Gastroesophageal sphincter (tissue), 4 donors: ENCODE measurements at regions not wholly inside any gene's neighbourhood (a gene's known extent, or its start where the extent isn't known, plus 50 kb on each side); places are given as distances from the start of the nearest gene placed in this dataset.

Experiments used
- ATAC-seq: fragments of 150-250 bp; one replicate; pipeline ENCODE4 v1.9.1; 2016; ENCODE audit warnings: mild to moderate bottlenecking, moderate library complexity
- H3K27ac ChIP-seq, 4 donors: fragments of 200-600 bp; sonication (generic) in 3 of 4; 1 replicate in 3 of 4; 2 replicates in 1 of 4; pipeline ENCODE4 v1.5.1; 2016 to 2019
- H3K27me3 ChIP-seq: fragments of 200-600 bp; sonication (generic); one replicate; pipeline ENCODE4 v1.5.1; 2019
- H3K36me3 ChIP-seq, 2 donors: fragments of 200-600 bp; sonication (generic); one replicate each; pipeline ENCODE4 v1.5.1; 2019; ENCODE audit warnings: control low read depth in 1 of 2
- H3K4me1 ChIP-seq, 3 donors: fragments of 200-600 bp; sonication (generic); 1 replicate in 2 of 3; 2 replicates in 1 of 3; pipeline ENCODE4 v1.5.1; 2016 to 2019; ENCODE audit warnings: control low read depth in 2 of 3
- H3K4me3 ChIP-seq, 2 donors: fragments of 200-600 bp; sonication (generic); one replicate each; pipeline ENCODE4 v1.5.1; 2019; ENCODE audit warnings: mild to moderate bottlenecking in 1 of 2, moderate library complexity in 1 of 2
- H3K9me3 ChIP-seq, 3 donors: fragments of 200-600 bp; sonication (generic); one replicate each; pipeline ENCODE4 v1.5.1; 2017 to 2019; ENCODE audit warnings: control low read depth in 2 of 3
- EP300 ChIP-seq: sonication (generic); formaldehyde crosslinking; IDR thresholded peaks from one replicate; pipeline ENCODE4 v1.6.1; 2017; ENCODE audit warnings: antibody characterized with exemption, mild to moderate bottlenecking
- POLR2A ChIP-seq, 2 donors: fragments of 450-650 bp; IDR thresholded peaks; one replicate each; pipeline ENCODE4 v1.6.1; 2017; ENCODE audit warnings: antibody characterized with exemption in 2 of 2, mild to moderate bottlenecking in 2 of 2, moderate library complexity in 1 of 2
- POLR2AphosphoS5 ChIP-seq: sonication (generic); formaldehyde crosslinking; IDR thresholded peaks from one replicate; pipeline ENCODE4 v1.6.1; 2017; ENCODE audit warnings: antibody characterized with exemption
- WGBS, 2 donors: methylation state at CpG; one replicate each; pipeline ENCODE4 v1.1.5; 2018; ENCODE audit warnings: low coverage in 1 of 2; 5-methylcytosine and 5-hydroxymethylcytosine counted together
- TF ChIP-seq, protein P1 (sequence below), 4 experiments: fragments of 200-600 bp in 2 of 4; fragments of 450-650 bp in 2 of 4; sonication (generic) in 1 of 4; IDR thresholded peaks; one replicate each; pipeline ENCODE4 v1.5.1; 2017 to 2019; ENCODE audit warnings: antibody characterized with exemption in 4 of 4, mild to moderate bottlenecking in 2 of 4, moderate library complexity in 2 of 4

DNA sequence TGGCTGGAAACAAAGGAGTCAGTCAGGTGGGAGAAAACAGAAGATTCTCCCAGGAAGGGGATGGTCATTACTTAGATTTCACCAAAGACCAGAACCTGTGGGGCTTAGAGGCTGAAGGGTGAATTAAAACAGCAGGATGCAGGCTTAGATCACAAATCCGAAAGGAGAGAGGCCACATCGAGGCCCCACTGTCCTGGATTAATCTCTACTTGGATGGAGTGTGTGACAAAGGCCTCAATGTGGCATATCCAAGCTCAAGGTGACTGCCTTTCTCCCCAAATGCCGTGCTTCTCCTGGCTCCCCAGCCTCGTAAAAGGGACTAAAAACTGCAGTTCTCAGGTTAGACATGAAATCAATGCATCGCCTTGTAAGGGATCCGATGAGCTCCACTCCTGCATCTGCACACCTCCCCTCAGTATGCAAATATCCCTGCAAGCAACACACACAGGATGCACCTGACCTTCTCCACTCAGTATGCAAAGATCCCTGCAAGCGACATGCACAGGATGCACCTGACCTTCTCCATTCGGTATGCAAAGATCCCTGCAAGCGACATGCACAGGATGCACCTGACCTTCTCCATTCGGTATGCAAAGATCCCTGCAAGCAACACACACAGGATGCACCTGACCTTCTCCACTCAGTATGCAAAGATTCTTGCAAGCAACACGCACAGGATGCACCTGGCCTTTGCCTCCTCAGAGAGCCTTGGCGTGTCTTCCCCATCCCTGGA lies 447.4 kb downstream of the BRD1 start:
- no peak for ATAC-seq
- no peaks in the 10 kb centered on the region for H3K4me1 ChIP-seq
- H3K36me3 ChIP-seq: no peaks in the 10 kb centered on the region
- WGBS, 2 donors: 71 to 79% methylated on average over 6 to 9 of the region's 12 CpGs
- H3K4me3 ChIP-seq: no peak overlapping the region
- H3K27ac ChIP-seq: no peak overlapping the region
- no peak for TF ChIP-seq POLR2A (IDR thresholded peaks at IDR 0.05)
- TF ChIP-seq, protein P1, sequence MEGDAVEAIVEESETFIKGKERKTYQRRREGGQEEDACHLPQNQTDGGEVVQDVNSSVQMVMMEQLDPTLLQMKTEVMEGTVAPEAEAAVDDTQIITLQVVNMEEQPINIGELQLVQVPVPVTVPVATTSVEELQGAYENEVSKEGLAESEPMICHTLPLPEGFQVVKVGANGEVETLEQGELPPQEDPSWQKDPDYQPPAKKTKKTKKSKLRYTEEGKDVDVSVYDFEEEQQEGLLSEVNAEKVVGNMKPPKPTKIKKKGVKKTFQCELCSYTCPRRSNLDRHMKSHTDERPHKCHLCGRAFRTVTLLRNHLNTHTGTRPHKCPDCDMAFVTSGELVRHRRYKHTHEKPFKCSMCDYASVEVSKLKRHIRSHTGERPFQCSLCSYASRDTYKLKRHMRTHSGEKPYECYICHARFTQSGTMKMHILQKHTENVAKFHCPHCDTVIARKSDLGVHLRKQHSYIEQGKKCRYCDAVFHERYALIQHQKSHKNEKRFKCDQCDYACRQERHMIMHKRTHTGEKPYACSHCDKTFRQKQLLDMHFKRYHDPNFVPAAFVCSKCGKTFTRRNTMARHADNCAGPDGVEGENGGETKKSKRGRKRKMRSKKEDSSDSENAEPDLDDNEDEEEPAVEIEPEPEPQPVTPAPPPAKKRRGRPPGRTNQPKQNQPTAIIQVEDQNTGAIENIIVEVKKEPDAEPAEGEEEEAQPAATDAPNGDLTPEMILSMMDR (IDR thresholded peaks at IDR 0.05): no peak
- TF ChIP-seq EP300: no peak
- H3K9me3 ChIP-seq: no peaks in the 10 kb centered on the region
- peaks cover 73% of the 10 kb centered on the region for H3K27me3 ChIP-seq

- no peak overlapping the region for H3K4me3 ChIP-seq
- no peaks in the 10 kb centered on the region for H3K9me3 ChIP-seq
- 76 to 85% methylated on average over 8 to 10 of the region's 13 CpGs for WGBS, 2 donors
- H3K36me3 ChIP-seq: no peaks in the 10 kb centered on the region
- peaks cover 77% of the 10 kb centered on the region for H3K27me3 ChIP-seq
- no peaks in the 10 kb centered on the region for H3K4me1 ChIP-seq
- TF ChIP-seq, protein P1 (IDR thresholded peaks at IDR 0.05): no peak
- TF ChIP-seq POLR2AphosphoS5 (no peak), POLR2A (IDR thresholded peaks at IDR 0.05) (no peak), EP300 (no peak)
- H3K27ac ChIP-seq: no peak overlapping the region
- no peak for ATAC-seq
These were observed 450.4 kb downstream of the BRD1 start for GRCh38 chr22:49377306-49377705.

- WGBS, 2 donors: 67 to 73% methylated on average over 5 to 9 of the region's 17 CpGs
- no peak for ATAC-seq
- Histone ChIP-seq H3K36me3 (no peaks in the 10 kb centered on the region), H3K4me1 (no peaks in the 10 kb centered on the region), H3K27ac (no peak overlapping the region), H3K4me3 (no peak overlapping the region), H3K27me3 (peaks cover 78% of the 10 kb centered on the region), H3K9me3 (no peaks in the 10 kb centered on the region)
- TF ChIP-seq POLR2AphosphoS5 (no peak), POLR2A (IDR thresholded peaks at IDR 0.05) (no peak), EP300 (no peak)
- TF ChIP-seq, protein P1 (IDR thresholded peaks at IDR 0.05): no peak
These were observed 453.9 kb downstream of the BRD1 start for GRCh38 chr22:49373801-49374226.

- Histone ChIP-seq H3K9me3 (no peaks in the 10 kb centered on the region), H3K4me1 (no peaks in the 10 kb centered on the region), H3K27me3 (peaks cover 78% of the 10 kb centered on the region), H3K27ac (no peak overlapping the region), H3K36me3 (no peaks in the 10 kb centered on the region), H3K4me3 (no peak overlapping the region)
- WGBS, 2 donors: 58 to 68% methylated on average over 2 of the region's 6 CpGs
- no peak for ATAC-seq
- no peak for TF ChIP-seq POLR2A (IDR thresholded peaks at IDR 0.05)
- TF ChIP-seq, protein P1 (IDR thresholded peaks at IDR 0.05): no peak
- no peak for TF ChIP-seq POLR2AphosphoS5
- TF ChIP-seq EP300: no peak
These were observed 454.4 kb downstream of the BRD1 start for GRCh38 chr22:49373289-49373666.

DNA sequence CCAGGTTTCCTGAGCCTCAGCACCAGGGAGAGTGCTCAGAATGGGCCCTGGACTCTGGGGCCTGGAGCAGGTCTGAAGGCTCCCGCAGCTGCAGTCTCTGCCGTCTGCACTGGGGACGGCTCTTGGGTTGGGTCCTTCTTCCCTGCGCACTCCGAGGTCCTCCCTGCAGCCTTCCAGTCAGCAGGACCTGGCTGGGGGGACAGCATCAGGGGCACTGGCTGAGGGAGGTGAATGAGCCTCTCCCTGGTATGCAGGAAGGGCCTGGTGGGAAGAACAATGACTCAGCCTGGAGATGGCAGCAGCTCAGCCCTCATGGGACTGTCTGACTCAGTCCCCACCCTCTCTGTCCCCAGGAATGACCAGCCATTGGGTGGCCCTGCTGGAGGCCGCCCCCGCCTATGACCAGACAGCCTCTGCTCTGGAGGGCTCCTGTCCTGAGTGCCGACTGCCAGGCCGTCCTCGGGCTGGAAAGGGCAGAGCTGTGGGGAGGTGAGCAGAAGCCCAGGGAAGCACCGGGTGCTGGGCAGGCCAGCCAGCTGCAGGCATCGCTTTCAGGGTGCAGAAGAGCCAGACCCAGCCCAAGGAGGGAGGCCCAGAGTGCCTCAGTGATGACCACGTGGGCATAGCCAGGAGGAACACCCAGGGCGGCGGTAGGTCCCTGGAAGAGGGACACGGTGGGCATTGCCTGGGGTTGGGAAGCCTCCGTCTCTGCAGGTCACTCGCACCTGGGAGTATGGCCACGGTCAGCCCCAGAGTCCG lies 455.0 kb downstream of the BRD1 start:
- 20 to 91% methylated on average over 1 to 4 of the region's 20 CpGs for WGBS, 2 donors
- H3K27me3 ChIP-seq: peaks cover 78% of the 10 kb centered on the region
- no peaks in the 10 kb centered on the region for H3K9me3 ChIP-seq
- no peak for ATAC-seq
- no peaks in the 10 kb centered on the region for H3K4me1 ChIP-seq
- H3K27ac ChIP-seq: no peak overlapping the region
- no peak overlapping the region for H3K4me3 ChIP-seq
- TF ChIP-seq POLR2AphosphoS5 (no peak), POLR2A (IDR thresholded peaks at IDR 0.05) (no peak), EP300 (no peak)
- TF ChIP-seq, protein P1 (IDR thresholded peaks at IDR 0.05): no peak
- H3K36me3 ChIP-seq: no peaks in the 10 kb centered on the region
